ENCODE measurements at regions not wholly inside any gene's neighbourhood (a gene's known extent, or its start where the extent isn't known, plus 50 kb on each side); places are given as distances from the start of the nearest gene placed in this dataset.
A peak's percentile ranks its signal among the peaks of the same experiment; 100 is the strongest.

- intact Hi-C loops (cut with DNase I; ENCODE audit: low total_unique reads): no loop called here
- Histone ChIP-seq H3K27ac (peak overlapping the region; percentile 82 to 91), H3K4me1 (peaks cover 0 to 7% of the 10 kb centered on the region in 2 donors), H3K36me3 (no peaks in the 10 kb centered on the region), H3K4me3 (no peak overlapping the region), H3K27me3 (peaks cover 0 to 3% of the 10 kb centered on the region in 2 donors), H3K9me3 (no peaks in the 10 kb centered on the region)
- TF ChIP-seq CTCF (IDR thresholded peaks at IDR 0.05): no peak
- TF ChIP-seq POLR2AphosphoS5 (IDR thresholded peaks at IDR 0.05): peak in 2 of 3 donors; percentile 17 to 88
- no peak for TF ChIP-seq POLR2A (IDR thresholded peaks at IDR 0.05)
- peak; percentile 83 to 91 for DNase-seq (ENCODE audit: low spot score in 2 of 2)
Measured at GRCh38 chr7:36037121-36037662, 115.9 kb upstream of the EEPD1 start.

- intact Hi-C loops (cut with DNase I; ENCODE audit: low total_unique reads): no loop called here
- no peaks in the 10 kb centered on the region for H3K36me3 ChIP-seq
- no peaks in the 10 kb centered on the region for H3K9me3 ChIP-seq
- peaks cover 0 to 7% of the 10 kb centered on the region in 2 donors for H3K4me1 ChIP-seq
- H3K27me3 ChIP-seq: peaks cover 0 to 3% of the 10 kb centered on the region in 2 donors
- H3K4me3 ChIP-seq: no peak overlapping the region
- no peak for DNase-seq (ENCODE audit: low spot score in 2 of 2)
- H3K27ac ChIP-seq: peak overlapping the region; percentile 53 to 82
- TF ChIP-seq POLR2A (IDR thresholded peaks at IDR 0.05) (no peak), CTCF (IDR thresholded peaks at IDR 0.05) (no peak), POLR2AphosphoS5 (IDR thresholded peaks at IDR 0.05) (no peak)
Measured at GRCh38 chr7:36038063-36038721, 114.9 kb upstream of the EEPD1 start.

- Histone ChIP-seq H3K27ac (no peak overlapping the region), H3K9me3 (no peaks in the 10 kb centered on the region), H3K36me3 (no peaks in the 10 kb centered on the region), H3K4me3 (no peak overlapping the region), H3K4me1 (peaks cover 0 to 7% of the 10 kb centered on the region in 2 donors), H3K27me3 (no peaks in the 10 kb centered on the region)
- TF ChIP-seq POLR2AphosphoS5 (IDR thresholded peaks at IDR 0.05) (no peak), POLR2A (IDR thresholded peaks at IDR 0.05) (no peak), CTCF (IDR thresholded peaks at IDR 0.05) (no peak)
- no peak for DNase-seq (ENCODE audit: low spot score in 2 of 2)
- intact Hi-C loops (cut with DNase I; ENCODE audit: low total_unique reads): no loop called here
Measured at GRCh38 chr7:36039243-36039642, 113.8 kb upstream of the EEPD1 start.

- no peak for DNase-seq (ENCODE audit: low spot score in 2 of 2)
- intact Hi-C loops (cut with DNase I; ENCODE audit: low total_unique reads): no loop called here
- Histone ChIP-seq H3K4me1 (peaks cover 0 to 7% of the 10 kb centered on the region in 2 donors), H3K9me3 (no peaks in the 10 kb centered on the region), H3K4me3 (no peak overlapping the region), H3K27ac (no peak overlapping the region), H3K27me3 (no peaks in the 10 kb centered on the region), H3K36me3 (no peaks in the 10 kb centered on the region)
- TF ChIP-seq POLR2AphosphoS5 (IDR thresholded peaks at IDR 0.05) (no peak), POLR2A (IDR thresholded peaks at IDR 0.05) (no peak), CTCF (IDR thresholded peaks at IDR 0.05) (no peak)
Measured at GRCh38 chr7:36039671-36040070, 113.4 kb upstream of the EEPD1 start.

GRCh38 chr7:36040679-36041078 is 112.4 kb upstream of the EEPD1 start:
- H3K27ac ChIP-seq: no peak overlapping the region

More at GRCh38 chr7:36040679-36041078, 112.4 kb upstream of the EEPD1 start:
- Histone ChIP-seq H3K27me3 (no peaks in the 10 kb centered on the region), H3K9me3 (no peaks in the 10 kb centered on the region), H3K36me3 (no peaks in the 10 kb centered on the region), H3K4me1 (peaks cover 0 to 7% of the 10 kb centered on the region in 2 donors), H3K4me3 (no peak overlapping the region)
- intact Hi-C loops (cut with DNase I; ENCODE audit: low total_unique reads): no loop called here
- no peak for DNase-seq (ENCODE audit: low spot score in 2 of 2)
- TF ChIP-seq POLR2AphosphoS5 (IDR thresholded peaks at IDR 0.05) (no peak), POLR2A (IDR thresholded peaks at IDR 0.05) (no peak), CTCF (IDR thresholded peaks at IDR 0.05) (no peak)

All from breast epithelium (tissue), 4 donors.